Heart left ventricle (tissue), 13 donors: ENCODE measurements at regions not wholly inside any gene's neighbourhood (a gene's known extent, or its start where the extent isn't known, plus 50 kb on each side); places are given as distances from the start of the nearest gene placed in this dataset.

ENCODE experiments used
- CTCF ChIP-seq, 12 donors: fragments of 200-600 bp; sonication (generic) in 4 of 12; IDR thresholded peaks; one replicate each; pipeline versions ENCODE4 v1.5.0 to v1.8.0; 2018 to 2022; ENCODE audit warnings: antibody characterized with exemption in 12 of 12, mild to moderate bottlenecking in 5 of 12
- POLR2A ChIP-seq, 2 donors: fragments of 450-650 bp; IDR thresholded peaks; one replicate each; pipeline ENCODE4 v1.6.1; 2017; ENCODE audit warnings: antibody characterized with exemption in 2 of 2, mild to moderate bottlenecking in 2 of 2, moderate library complexity in 2 of 2
- donor health status: ischemic (EF 13 %, LVEDD 7.1; RV severe dilation, severe dysfunction).
- donor health status: DM: no; HTN: yes; CAD: no.
- donor health status: DM: no; HTN: no; CAD: no.
- donor health status: ischemic (EF 25% LVEDD 6.9; RV normal size, moderate dysfunction).
- donor health status: ischemic (EF 25% LVEDD 5.7; RV mildly dilated, moderate dysfunction).
- donor health status: ischemic (EF 35%, LVEDD 5.7; RV mildly dilated, moderate dysfunction).
- donor health status: nonischemic (EF 11% LVEDD 7.7; RV severe dilation, severe dysfunction).
- donor health status: DM: yes; HTN: yes; CAD: no.
- donor health status: PGD.
- donor health status: ischemic (EF 29% LVEDD 5.4; RV normal size, mild dysfunction).
- donor health status: nonischemic (EF 23%, LVEDD 6.1; RV moderate dilation, normal function).

- TF ChIP-seq CTCF (IDR thresholded peaks at IDR 0.05) (no peak), POLR2A (IDR thresholded peaks at IDR 0.05) (no peak)
Measured at GRCh38 chr6:144548536-144548935, 263.4 kb downstream of the UTRN start.
